AG04450 (cell line): ENCODE measurements at regions not wholly inside any gene's neighbourhood (a gene's known extent, or its start where the extent isn't known, plus 50 kb on each side); places are given as distances from the start of the nearest gene placed in this dataset.

Source experiments
- CTCF ChIA-PET: fragments of 300-600, 350-600 bp; formaldehyde crosslinking; extraction: SDS; loops from one replicate; lab custom pipeline; 2022; ENCODE audit warnings: antibody characterized with exemption, inconsistent platforms; lab: Charles Lee
- POLR2A ChIA-PET: fragments of 350-600 bp; formaldehyde crosslinking; extraction: SDS; loops from one replicate; lab custom pipeline; 2021; ENCODE audit warnings: antibody characterized with exemption, inconsistent platforms; lab: Yijun Ruan, JAX
- DNase-seq: peaks from one replicate; pipeline ENCODE4 v3.0.0-alpha.2; 2011; ENCODE audit warnings: low read depth, low spot score
- H3K27ac ChIP-seq: one replicate; pipeline ENCODE4 v1.5.1; 2012; ENCODE audit warnings: low read depth, low read length, control low read depth
- H3K27me3 ChIP-seq: one replicate; pipeline ENCODE4 v1.6.0; 2012; ENCODE audit warnings: low read length; ENCODE audit not compliant: control insufficient read depth, insufficient read depth
- H3K4me3 ChIP-seq: 2 replicates; pipeline ENCODE4 v1.5.1; 2011; ENCODE audit warnings: mild to moderate bottlenecking, low read depth, low read length, control low read depth
- H3K9me3 ChIP-seq: 2 replicates; pipeline ENCODE4 v1.5.1; 2012; ENCODE audit warnings: low read length; ENCODE audit not compliant: control insufficient read depth, insufficient read depth
- TF ChIP-seq, protein P1 (sequence below): IDR thresholded peaks from 2 replicates; pipeline ENCODE4 v1.5.1; 2011; ENCODE audit warnings: low read depth, low read length, control low read depth, inconsistent platforms

DNA sequence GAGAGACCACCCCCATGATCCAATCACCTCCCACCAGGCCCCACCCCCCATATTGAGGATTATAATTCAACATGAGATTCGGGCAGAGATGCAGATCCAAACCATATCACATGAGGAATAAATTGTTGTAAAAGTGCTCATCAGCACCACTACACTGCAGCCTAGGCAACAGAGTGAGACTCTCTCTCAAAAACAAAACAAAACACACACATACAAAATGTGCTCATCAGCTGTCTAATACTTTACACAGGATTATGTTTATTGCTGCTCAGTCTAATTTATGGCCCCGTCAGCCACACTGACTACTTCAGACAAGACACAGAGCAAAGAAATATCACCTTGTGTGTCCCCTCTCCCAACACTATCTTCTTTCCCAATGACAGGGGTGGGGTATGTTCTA lies 72.9 kb upstream of the PPM1J start:
- TF ChIP-seq, protein P1, sequence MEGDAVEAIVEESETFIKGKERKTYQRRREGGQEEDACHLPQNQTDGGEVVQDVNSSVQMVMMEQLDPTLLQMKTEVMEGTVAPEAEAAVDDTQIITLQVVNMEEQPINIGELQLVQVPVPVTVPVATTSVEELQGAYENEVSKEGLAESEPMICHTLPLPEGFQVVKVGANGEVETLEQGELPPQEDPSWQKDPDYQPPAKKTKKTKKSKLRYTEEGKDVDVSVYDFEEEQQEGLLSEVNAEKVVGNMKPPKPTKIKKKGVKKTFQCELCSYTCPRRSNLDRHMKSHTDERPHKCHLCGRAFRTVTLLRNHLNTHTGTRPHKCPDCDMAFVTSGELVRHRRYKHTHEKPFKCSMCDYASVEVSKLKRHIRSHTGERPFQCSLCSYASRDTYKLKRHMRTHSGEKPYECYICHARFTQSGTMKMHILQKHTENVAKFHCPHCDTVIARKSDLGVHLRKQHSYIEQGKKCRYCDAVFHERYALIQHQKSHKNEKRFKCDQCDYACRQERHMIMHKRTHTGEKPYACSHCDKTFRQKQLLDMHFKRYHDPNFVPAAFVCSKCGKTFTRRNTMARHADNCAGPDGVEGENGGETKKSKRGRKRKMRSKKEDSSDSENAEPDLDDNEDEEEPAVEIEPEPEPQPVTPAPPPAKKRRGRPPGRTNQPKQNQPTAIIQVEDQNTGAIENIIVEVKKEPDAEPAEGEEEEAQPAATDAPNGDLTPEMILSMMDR, result no peak
- CTCF ChIA-PET, result interaction anchor here (1.4 to 2.8 kb wide), 3 partner anchors 17 to 72 kb away, joined by 4 to 9 read pairs (median 4); a partner anchor contains a TSS
- H3K4me3 ChIP-seq, result no peak overlapping the region
- POLR2A ChIA-PET, result no interaction called here
- peaks cover 1% of the 10 kb centered on the region; the same call in 1 of the 2 replicates for H3K9me3 ChIP-seq
- H3K27me3 ChIP-seq, result peaks cover 2% of the 10 kb centered on the region
- DNase-seq, result no peak
- no peak overlapping the region for H3K27ac ChIP-seq

DNA sequence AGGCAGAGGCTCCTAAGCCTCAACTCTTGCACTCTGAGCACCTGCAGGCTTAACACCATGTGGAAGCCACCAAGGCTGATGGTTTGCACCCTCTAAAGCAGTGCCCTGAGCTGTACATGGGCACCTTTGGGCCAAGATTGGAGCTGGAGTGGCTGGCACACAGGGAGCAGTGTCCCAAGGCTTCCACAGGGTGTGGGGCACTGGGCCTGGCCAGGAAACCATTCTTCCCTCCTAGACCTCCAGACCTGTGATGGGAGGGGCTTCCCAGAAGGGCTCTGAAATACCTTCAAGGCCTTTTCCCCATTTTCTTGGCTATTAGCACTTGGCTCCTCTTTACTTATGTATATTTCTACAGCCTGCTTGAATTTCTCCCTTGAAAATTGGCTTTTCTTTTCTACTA lies 67.9 kb upstream of the PPM1J start:
- ChIA-PET CTCF (no interaction called here), POLR2A (no interaction called here)
- no peak for DNase-seq
- peaks cover 4% of the 10 kb centered on the region; the same call in 1 of the 2 replicates for H3K9me3 ChIP-seq
- H3K27ac ChIP-seq, result no peak overlapping the region
- H3K4me3 ChIP-seq, result no peak overlapping the region
- H3K27me3 ChIP-seq, result peaks cover 11% of the 10 kb centered on the region
- TF ChIP-seq, protein P1, result no peak

DNA sequence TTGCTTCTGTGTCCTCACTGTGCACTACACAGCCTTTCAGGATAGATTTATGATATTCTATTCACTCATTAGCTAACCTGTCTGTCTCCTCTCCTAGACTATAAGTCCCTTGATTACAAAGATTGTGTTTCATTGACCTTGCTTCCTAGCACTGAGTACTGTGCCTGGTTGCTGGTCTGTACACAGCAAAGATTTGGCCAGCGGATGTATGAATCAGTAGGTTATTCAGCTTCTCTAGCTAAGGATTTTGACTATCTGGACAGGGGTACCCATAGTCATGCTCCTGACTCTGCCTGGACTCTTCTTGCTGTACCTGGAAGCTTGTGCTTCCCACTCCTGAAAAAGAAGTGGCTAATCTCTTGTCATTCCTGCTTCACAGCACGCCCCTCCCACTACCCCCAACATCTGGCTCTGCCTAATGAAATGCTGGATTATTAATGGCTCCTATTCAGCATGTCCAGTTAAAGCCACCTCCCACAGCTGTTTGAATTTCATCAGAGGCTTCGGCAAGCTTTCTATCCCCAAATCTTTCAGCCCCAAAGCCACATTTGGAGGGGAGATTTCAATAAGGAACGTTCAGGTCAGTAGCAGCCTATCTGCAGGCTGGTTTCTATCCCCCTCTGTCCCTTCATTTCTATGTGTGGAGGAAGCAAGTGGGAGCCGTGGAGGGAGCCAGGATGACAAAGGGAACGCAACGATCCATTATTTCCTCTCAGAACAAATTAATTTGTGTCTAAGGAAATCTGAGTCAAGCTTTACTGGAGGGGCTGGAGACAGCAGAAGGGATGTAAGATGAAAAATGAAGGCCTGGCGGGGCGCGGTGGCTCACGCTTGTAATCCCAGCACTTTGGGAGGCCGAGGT lies 64.8 kb upstream of the PPM1J start:
- no peak for DNase-seq
- ChIA-PET CTCF (interaction anchor here (0.9 to 1.6 kb wide), 3 partner anchors 29 to 293 kb away, joined by 3 to 5 read pairs (median 3); partner anchors contain the start of gene LRIG2), POLR2A (no interaction called here)
- Histone ChIP-seq H3K27ac (no peak overlapping the region), H3K9me3 (peaks cover 4% of the 10 kb centered on the region; the same call in 1 of the 2 replicates), H3K27me3 (peaks cover 14% of the 10 kb centered on the region), H3K4me3 (no peak overlapping the region)
- TF ChIP-seq, protein P1, result no peak

DNA sequence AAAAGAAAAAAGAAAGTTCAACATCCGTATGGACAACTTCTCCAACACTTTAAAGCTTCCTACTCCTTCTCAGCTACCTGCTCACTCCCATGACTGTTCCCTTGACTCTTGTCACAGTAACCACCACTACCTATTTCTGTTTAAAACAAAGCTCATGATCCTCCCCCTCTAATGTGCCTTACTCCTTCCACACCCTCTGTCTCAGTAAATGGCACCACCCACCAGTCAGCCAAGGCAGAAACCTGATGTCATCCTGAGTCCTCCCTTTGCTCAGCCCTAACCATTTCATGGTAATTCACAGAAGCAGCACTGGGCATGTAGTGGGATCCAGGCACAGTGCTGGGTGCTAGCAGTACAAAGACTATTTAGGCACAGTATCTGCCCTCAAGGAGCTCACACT lies 63.0 kb upstream of the PPM1J start:
- Histone ChIP-seq H3K27ac (no peak overlapping the region), H3K27me3 (peaks cover 12% of the 10 kb centered on the region), H3K4me3 (no peak overlapping the region), H3K9me3 (peaks cover 4% of the 10 kb centered on the region; the same call in 1 of the 2 replicates)
- CTCF ChIA-PET, result interaction anchor here (0.9 to 1.2 kb wide), 3 partner anchors 20 to 62 kb away, joined by 3 read pairs; no protein-coding TSS in a partner anchor
- DNase-seq, result no peak
- POLR2A ChIA-PET, result interaction anchor here (0.7 kb wide), 1 partner anchor 16 kb away, joined by 5 read pairs; no protein-coding TSS in a partner anchor
- TF ChIP-seq, protein P1, result no peak

DNA sequence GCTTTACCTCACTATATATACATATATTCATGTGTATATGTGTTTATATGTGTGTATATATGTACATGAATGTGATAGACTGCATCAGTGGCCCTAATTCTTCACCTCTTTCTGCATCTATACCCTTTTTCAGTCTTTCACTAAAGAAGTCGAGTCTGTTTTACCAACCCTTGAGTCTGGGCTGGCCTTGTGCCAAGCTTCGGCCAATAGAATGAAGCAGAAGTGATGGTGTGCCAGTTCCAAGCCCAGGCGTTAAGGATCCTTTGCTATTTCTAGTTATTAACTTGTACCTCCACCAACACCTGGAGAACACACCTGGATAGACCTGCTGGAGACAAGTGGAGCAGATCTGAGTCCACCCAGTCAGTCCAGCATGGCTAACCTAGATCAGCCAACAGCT lies 61.6 kb upstream of the PPM1J start:
- ChIA-PET CTCF (no interaction called here), POLR2A (no interaction called here)
- Histone ChIP-seq H3K4me3 (no peak overlapping the region), H3K9me3 (no peaks in the 10 kb centered on the region; the same call in 1 of the 2 replicates), H3K27ac (no peak overlapping the region), H3K27me3 (peaks cover 3% of the 10 kb centered on the region)
- TF ChIP-seq, protein P1, result no peak
- no peak for DNase-seq
